ENCODE measurements at regions not wholly inside any gene's neighbourhood (a gene's known extent, or its start where the extent isn't known, plus 50 kb on each side); places are given as distances from the start of the nearest gene placed in this dataset.

GRCh38 chr14:35965400-35965799 lies 139.3 kb downstream of the BRMS1L start:
- no peak for TF ChIP-seq CTCF (IDR thresholded peaks at IDR 0.05)
- TF ChIP-seq, protein P1, sequence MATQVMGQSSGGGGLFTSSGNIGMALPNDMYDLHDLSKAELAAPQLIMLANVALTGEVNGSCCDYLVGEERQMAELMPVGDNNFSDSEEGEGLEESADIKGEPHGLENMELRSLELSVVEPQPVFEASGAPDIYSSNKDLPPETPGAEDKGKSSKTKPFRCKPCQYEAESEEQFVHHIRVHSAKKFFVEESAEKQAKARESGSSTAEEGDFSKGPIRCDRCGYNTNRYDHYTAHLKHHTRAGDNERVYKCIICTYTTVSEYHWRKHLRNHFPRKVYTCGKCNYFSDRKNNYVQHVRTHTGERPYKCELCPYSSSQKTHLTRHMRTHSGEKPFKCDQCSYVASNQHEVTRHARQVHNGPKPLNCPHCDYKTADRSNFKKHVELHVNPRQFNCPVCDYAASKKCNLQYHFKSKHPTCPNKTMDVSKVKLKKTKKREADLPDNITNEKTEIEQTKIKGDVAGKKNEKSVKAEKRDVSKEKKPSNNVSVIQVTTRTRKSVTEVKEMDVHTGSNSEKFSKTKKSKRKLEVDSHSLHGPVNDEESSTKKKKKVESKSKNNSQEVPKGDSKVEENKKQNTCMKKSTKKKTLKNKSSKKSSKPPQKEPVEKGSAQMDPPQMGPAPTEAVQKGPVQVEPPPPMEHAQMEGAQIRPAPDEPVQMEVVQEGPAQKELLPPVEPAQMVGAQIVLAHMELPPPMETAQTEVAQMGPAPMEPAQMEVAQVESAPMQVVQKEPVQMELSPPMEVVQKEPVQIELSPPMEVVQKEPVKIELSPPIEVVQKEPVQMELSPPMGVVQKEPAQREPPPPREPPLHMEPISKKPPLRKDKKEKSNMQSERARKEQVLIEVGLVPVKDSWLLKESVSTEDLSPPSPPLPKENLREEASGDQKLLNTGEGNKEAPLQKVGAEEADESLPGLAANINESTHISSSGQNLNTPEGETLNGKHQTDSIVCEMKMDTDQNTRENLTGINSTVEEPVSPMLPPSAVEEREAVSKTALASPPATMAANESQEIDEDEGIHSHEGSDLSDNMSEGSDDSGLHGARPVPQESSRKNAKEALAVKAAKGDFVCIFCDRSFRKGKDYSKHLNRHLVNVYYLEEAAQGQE (IDR thresholded peaks at IDR 0.05; ENCODE audit: insufficient read depth in 1 of 2, low read depth in 2 of 2, low read length in 1 of 2): no peak
- TF ChIP-seq POLR2AphosphoS5 (IDR thresholded peaks at IDR 0.05; ENCODE audit: low read depth, low read length): no peak
- TF ChIP-seq TCF7L2 (IDR thresholded peaks at IDR 0.05; ENCODE audit: low read depth, low read length): no peak
- no peak for TF ChIP-seq SIN3A (IDR thresholded peaks at IDR 0.05; ENCODE audit: borderline replicate concordance, insufficient read depth, low read depth, low read length)

All from Panc1 (cell line).